Pancreas (tissue), 10 donors: ENCODE measurements at regions not wholly inside any gene's neighbourhood (a gene's known extent, or its start where the extent isn't known, plus 50 kb on each side); places are given as distances from the start of the nearest gene placed in this dataset.

Source experiments
- ATAC-seq, 4 donors: fragments of 200-7000 bp; cut with Tn5 transposase; one replicate each; pipeline versions ENCODE4 v1.8.0 to v1.9.1; 2020; ENCODE audit warnings: mild to moderate bottlenecking in 4 of 4, moderate library complexity in 4 of 4
- DNase-seq, 6 donors: peaks; one replicate each; pipeline ENCODE4 v3.0.0-alpha.2; 2020
- FAIRE-seq: peaks from 2 replicates; lab custom pipeline; 2012; peaks lifted over from hg19 to GRCh38; lab: Jason Lieb, UNC
- H3K27ac ChIP-seq, 4 donors: fragments of 200-600 bp; sonication (generic); 1 replicate in 3 of 4; 2 replicates in 1 of 4; pipeline versions ENCODE4 v1.5.0 to v1.8.0; 2020
- H3K27me3 ChIP-seq, 4 donors: fragments of 200-600 bp; one replicate each; pipeline ENCODE4 v1.8.0; 2021
- H3K36me3 ChIP-seq, 3 donors: fragments of 200-600 bp; sonication (generic) in 1 of 3; one replicate each; pipeline versions ENCODE4 v1.5.0 to v1.8.0; 2020 to 2021
- H3K4me1 ChIP-seq, 3 donors: fragments of 200-600 bp; one replicate each; pipeline ENCODE4 v1.8.0; 2021
- H3K4me3 ChIP-seq, 4 donors: fragments of 200-600 bp; sonication (generic) in 2 of 4; one replicate each; pipeline versions ENCODE4 v1.5.0 to v1.8.0; 2020 to 2021
- H3K9me3 ChIP-seq, 4 donors: fragments of 200-600 bp; one replicate each; pipeline ENCODE4 v1.8.0; 2021
- CTCF ChIP-seq, 4 donors: fragments of 200-600 bp; sonication (generic) in 3 of 4; IDR thresholded peaks; one replicate each; pipeline versions ENCODE4 v1.5.0 to v1.8.0; 2021; ENCODE audit warnings: antibody characterized with exemption in 4 of 4
- WGBS, 2 donors: extraction: QIAGEN DNeasy Blood & Tissue Kit; methylation state at CpG; one replicate each; pipeline ENCODE4 v1.1.7; 2013; 5-methylcytosine and 5-hydroxymethylcytosine counted together
- intact Hi-C, 3 donors: fragments of 100-400 bp; cut with DNase I; formaldehyde crosslinking; loops; one replicate each; pipeline versions ENCODE4 v1.11.1 to v1.14.2; 2022
- donor health status: healthy with polysubstance abuse.
- donor health status: DM: no; HTN: no; CAD: no; lungs with moderate emphysema.
- donor health status: DM: no; HTN: no; CAD: no.
- donor health status: control.
- donor health status: control.
- donor health status: Bipolar disorder and iron deficiency.
- donor health status: DM: yes; HTN: yes; CAD: no.
- donor health status: DM: no; HTN: no; CAD: no.
- donor health status: DM: no; HTN: no; CAD: no.
- donor health status: DM: yes; HTN: yes; CAD: no.

GRCh38 chr2:78865667-78866066 lies 159.8 kb upstream of the REG3G start:
- Histone ChIP-seq H3K27me3 (no peaks in the 10 kb centered on the region), H3K4me3 (no peak overlapping the region), H3K4me1 (no peaks in the 10 kb centered on the region), H3K36me3 (no peaks in the 10 kb centered on the region), H3K9me3 (no peaks in the 10 kb centered on the region), H3K27ac (no peak overlapping the region)
- whole genome bisulfite sequencing, 2 donors = 73 to 84% methylated on average over 10 of the region's 10 CpGs
- no peak for FAIRE-seq
- intact Hi-C loops = no loop called here
- DNase-seq = no peak
- ATAC-seq = no peak
- TF ChIP-seq CTCF (IDR thresholded peaks at IDR 0.05) = no peak

- ATAC-seq = no peak
- TF ChIP-seq CTCF (IDR thresholded peaks at IDR 0.05) = no peak
- no peaks in the 10 kb centered on the region for H3K4me1 ChIP-seq
- WGBS, 2 donors = 36 to 43% methylated on average over 1 of the region's 1 CpG
- H3K4me3 ChIP-seq = no peak overlapping the region
- no peak for FAIRE-seq
- intact Hi-C loops = no loop called here
- DNase-seq = no peak
- H3K27me3 ChIP-seq = no peaks in the 10 kb centered on the region
- H3K36me3 ChIP-seq = no peaks in the 10 kb centered on the region
- no peaks in the 10 kb centered on the region for H3K9me3 ChIP-seq
- H3K27ac ChIP-seq = no peak overlapping the region
These were observed 155.0 kb upstream of the REG3G start for GRCh38 chr2:78870343-78870967.

- TF ChIP-seq CTCF (IDR thresholded peaks at IDR 0.05) = no peak
- Histone ChIP-seq H3K4me3 (no peak overlapping the region), H3K27me3 (peaks cover 0 to 6% (median 0%) of the 10 kb centered on the region in 4 donors), H3K9me3 (no peaks in the 10 kb centered on the region), H3K36me3 (no peaks in the 10 kb centered on the region), H3K4me1 (no peaks in the 10 kb centered on the region), H3K27ac (no peak overlapping the region)
- intact Hi-C loops = no loop called here
- 24 to 46% methylated on average over 1 of the region's 1 CpG for WGBS, 2 donors
- DNase-seq (no peak), FAIRE-seq (no peak), ATAC-seq (no peak)
These were observed 152.0 kb upstream of the REG3G start for GRCh38 chr2:78873526-78873925.

GRCh38 chr2:78876316-78876688 lies 149.2 kb upstream of the REG3G start:
- FAIRE-seq (no peak), DNase-seq (no peak), ATAC-seq (no peak)
- Histone ChIP-seq H3K9me3 (no peaks in the 10 kb centered on the region), H3K27ac (no peak overlapping the region), H3K27me3 (peaks cover 0 to 6% (median 0%) of the 10 kb centered on the region in 4 donors), H3K4me1 (no peaks in the 10 kb centered on the region), H3K4me3 (no peak overlapping the region), H3K36me3 (no peaks in the 10 kb centered on the region)
- no peak for TF ChIP-seq CTCF (IDR thresholded peaks at IDR 0.05)
- intact Hi-C loops = no loop called here
- 48 to 66% methylated on average over 2 of the region's 2 CpGs for WGBS, 2 donors

GRCh38 chr2:78887446-78887845 lies 138.1 kb upstream of the REG3G start:
- no peak for DNase-seq
- Histone ChIP-seq H3K27ac (no peak overlapping the region), H3K4me3 (no peak overlapping the region), H3K9me3 (no peaks in the 10 kb centered on the region), H3K27me3 (no peaks in the 10 kb centered on the region), H3K36me3 (no peaks in the 10 kb centered on the region), H3K4me1 (no peaks in the 10 kb centered on the region)
- intact Hi-C loops = no loop called here
- 51% methylated on average over 1 of the region's 1 CpG for WGBS, 2 donors
- TF ChIP-seq CTCF (IDR thresholded peaks at IDR 0.05) = no peak
- no peak for FAIRE-seq
- ATAC-seq = no peak
